GM19395 (cell line): ENCODE measurements at regions not wholly inside any gene's neighbourhood (a gene's known extent, or its start where the extent isn't known, plus 50 kb on each side); places are given as distances from the start of the nearest gene placed in this dataset.

Experiments used
- ATAC-seq: cut with Tn5 transposase; IDR thresholded peaks from one replicate; pipeline ENCODE4 v1.9.1; 2021; ENCODE audit warnings: mild to moderate bottlenecking, moderate library complexity; ENCODE audit not compliant: unreplicated experiment

DNA sequence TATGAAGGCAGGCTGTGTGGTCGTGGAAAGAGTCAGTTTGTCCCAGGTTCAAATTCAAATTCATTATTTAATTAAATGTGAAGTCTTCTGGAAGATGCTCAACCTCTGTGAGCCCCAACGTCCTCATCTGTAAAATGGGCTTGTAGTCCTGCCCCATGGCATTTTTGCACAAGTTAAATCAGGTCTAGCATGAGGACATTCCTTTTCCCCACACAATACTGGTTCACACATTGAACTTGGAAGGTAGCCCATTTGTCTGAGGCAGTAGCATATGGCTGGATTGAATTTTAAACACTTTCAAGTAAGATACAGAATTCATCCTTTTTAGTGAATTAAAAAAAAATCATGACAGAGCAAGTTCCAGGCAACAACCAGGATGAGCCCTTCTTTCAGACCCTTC lies 665.4 kb upstream of the HS6ST1 start:
- ATAC-seq: no peak

DNA sequence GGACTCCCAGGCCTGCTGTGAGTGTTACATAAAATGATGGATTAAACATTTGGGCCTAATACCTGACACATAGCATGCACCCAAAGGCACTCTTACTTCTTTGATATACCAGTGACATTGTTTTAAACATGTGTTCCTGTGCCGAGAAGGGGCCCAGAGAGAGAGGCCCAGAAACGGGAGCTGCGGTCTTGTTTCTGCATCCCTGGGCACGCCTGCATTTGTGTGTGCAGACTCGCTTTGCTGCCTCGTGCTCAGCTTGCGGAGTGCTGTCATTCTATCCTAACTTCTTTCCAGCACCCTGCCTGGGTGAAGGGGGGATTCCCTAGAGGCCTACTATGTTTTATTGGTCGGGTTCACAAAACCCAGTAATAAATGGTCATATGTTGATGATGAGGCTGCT lies 666.2 kb upstream of the HS6ST1 start:
- no peak for ATAC-seq

- ATAC-seq: no peak
Observed at GRCh38 chr2:128986026-128986715, 667.5 kb upstream of the HS6ST1 start.

DNA sequence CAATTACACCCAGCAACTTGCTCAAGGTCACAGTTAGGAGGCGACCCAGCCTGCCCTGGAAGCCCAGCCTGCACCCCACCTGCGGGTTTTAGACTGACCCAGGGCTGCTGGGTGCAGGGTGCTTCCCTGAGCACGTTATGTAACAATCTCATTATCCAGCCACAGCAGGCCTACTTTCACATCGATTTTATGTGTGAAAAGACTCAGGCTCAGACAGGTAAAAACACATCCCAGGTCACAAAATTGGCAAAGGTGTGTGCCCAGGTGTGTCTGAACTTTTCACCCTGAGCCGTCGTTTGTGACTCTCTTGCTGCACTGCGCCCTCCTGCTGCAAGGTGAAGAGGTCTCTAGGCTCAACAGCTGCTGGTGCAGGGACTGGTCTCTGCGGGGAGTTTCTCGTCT lies 668.2 kb upstream of the HS6ST1 start:
- ATAC-seq: no peak

GRCh38 chr2:128988326-128988725 lies 669.7 kb upstream of the HS6ST1 start:
- no peak for ATAC-seq

DNA sequence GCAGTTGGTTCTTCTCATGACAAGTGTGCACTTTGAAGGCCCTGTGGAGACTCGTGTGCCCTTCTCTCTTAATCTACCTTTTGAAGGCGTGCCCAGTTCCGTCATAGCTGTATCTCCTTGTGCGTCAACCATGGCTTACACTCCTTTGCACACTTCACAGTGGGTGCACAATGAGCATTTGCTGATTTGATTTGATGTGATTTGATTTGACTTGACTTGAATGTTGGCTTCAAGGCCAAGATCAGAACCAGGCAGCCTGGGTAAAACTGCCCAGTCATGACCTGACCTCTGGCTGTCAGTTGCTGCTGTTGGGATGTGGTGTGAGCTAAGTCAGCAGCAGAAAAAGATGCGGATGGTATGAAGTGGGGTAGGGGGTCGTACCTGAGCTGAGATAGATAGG lies 670.3 kb upstream of the HS6ST1 start:
- no peak for ATAC-seq

DNA sequence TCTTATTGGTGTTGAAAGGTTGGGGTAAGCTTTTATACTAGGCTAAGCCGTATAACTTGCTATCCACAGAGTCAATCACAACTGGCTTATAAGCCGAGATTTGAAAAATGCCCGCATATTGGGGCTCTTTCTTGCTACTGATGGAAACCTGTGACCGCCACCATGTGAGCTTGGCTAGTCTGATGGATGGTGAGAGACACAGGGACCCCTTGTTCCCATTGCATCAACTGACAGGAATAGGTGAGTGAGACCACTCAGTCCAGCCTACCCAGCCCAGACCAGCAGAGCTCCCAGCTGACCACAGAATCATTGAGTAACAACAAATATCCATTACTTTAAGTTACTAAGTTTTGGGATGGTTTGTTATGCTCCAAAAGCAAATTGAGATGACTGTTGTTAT lies 676.4 kb upstream of the HS6ST1 start:
- ATAC-seq: no peak

GRCh38 chr2:128996078-128996477 lies 677.4 kb upstream of the HS6ST1 start:
- no peak for ATAC-seq

- no peak for ATAC-seq
Observed at GRCh38 chr2:128997166-128997866, 678.6 kb upstream of the HS6ST1 start.

DNA sequence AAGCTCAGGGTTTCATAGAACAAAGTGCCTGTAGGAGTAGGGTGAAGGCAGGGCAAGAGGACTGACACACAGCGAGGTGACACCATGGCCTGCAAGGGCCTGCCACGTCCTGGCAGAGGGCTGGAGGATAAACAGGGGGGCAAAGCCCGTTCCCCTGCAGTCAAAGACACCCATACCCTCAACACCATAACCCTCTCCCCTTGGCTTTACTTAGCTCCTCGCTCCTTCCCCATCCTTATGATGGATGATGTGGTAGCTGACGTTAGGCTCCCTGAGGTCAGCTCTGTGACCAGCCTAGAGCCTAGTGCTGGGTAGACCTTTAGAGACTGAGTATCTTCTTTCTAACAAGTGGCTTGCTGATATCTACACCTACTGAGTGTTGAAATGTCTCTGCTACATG lies 683.3 kb upstream of the HS6ST1 start:
- ATAC-seq: no peak

DNA sequence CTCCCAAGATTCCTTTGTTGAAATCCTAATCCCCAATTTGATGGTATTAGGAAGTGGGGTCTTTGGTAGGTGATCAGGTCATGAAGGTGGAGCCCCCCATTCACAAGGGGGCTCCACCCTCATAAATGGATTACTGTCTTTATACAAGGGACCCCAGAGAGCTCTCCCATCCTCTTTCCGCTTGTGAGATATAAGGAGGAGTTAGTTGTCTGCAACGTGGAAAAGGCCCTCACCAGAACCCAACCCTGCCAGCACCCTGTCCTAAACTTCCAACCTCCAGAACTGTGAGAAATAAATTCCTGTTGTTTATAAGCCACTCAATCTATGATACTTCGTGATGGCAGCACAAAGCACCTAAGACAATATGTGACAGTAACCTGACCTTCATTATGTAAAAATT lies 684.1 kb upstream of the HS6ST1 start:
- no peak for ATAC-seq

DNA sequence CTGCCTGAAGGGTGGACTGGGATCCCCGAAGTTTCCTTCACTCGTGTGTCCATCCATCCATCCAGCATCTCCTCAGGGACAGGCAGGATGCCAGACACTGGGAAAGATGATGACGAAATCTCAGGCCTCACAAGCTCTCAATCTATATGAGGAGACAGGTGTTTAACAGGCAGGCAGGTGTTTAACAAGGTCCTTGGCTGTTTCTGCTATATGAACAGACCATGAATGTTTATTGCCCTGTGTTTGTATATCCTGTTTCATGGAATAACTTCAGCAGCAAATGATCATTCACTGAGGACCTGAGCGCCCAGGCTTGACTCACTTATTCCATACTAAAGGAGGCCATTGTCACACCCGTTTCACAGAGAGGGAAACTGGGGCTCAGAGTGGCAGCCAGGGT lies 685.8 kb upstream of the HS6ST1 start:
- ATAC-seq: no peak

DNA sequence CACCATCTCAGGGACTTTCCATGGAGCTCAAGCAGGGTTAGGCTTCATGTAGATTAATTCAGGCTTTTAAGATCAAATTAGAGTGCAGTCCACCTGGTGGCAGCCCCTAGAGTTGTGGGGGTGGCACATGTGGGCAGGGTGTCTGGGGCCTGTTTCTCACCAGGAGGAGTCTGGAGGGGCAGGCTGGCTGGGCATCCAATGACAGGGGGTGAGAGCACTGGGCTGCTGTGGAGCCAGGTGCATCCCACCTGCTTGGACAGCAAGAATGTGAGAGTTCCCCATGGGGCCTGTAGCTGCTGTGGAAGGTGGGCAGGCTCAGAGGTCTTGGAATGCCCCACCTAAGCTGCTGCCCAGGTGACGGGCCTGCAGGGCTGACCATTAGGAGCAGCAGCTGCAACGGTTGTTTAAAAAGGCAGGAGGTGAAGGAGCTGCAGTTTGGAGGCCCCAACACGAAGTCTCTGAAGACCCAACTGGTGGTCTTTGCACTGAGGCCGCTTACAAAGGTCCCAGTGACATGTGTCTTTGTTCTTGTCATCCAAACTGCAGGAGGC lies 686.3 kb upstream of the HS6ST1 start:
- ATAC-seq: no peak

GRCh38 chr2:129006135-129006886 lies 687.6 kb upstream of the HS6ST1 start:
- ATAC-seq: no peak

DNA sequence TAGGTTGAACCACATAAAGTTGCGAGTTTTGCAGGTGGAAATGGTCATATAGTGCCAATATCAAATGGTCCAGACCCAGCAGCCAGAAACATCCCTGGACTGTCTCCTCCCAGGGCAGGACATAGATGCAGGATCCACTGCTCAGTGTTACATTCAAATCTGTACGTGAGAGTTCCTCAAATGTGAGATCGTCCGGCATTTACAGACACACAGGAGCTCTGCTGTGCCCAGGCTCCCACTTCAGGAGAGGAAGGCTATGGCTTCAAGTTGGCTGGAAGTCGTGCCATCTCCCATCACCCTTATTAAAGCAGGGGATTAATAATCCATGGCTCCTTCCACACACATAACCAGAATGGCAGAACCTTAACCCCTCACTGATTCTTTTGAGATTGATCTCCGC lies 688.2 kb upstream of the HS6ST1 start:
- no peak for ATAC-seq

GRCh38 chr2:129008055-129008880 lies 689.6 kb upstream of the HS6ST1 start:
- ATAC-seq: no peak

GRCh38 chr2:129008881-129009554 lies 690.4 kb upstream of the HS6ST1 start:
- no peak for ATAC-seq

DNA sequence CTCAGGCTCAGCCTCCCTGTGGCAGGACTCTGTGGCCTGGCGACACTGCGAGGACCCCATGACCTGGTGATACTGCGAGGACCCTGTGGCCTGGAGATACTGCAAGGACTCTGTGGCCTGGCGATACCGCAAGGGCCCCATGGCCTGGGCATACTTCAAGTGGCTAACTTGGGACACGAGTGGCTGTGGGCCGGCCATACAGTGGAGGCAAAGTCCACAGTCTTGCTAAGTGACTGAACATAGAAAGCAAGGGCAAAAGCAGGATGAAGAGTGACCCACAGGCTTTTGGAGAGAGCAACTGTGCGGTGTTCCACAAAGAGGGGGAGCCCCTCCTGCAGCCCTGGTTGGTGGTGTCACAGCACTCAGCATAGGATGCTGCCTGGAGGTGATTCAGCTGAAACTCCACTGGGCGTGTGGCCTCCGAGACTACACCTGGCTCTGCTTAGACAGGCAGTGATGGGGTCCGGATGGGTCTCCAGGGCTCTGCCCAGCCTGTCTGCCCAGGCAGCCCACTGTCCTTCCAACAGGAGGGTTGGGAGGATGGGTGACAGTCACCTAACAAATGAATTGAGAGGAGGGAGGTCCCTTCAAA lies 691.0 kb upstream of the HS6ST1 start:
- ATAC-seq: no peak

- ATAC-seq: no peak
Observed at GRCh38 chr2:129010262-129010661, 691.6 kb upstream of the HS6ST1 start.

GRCh38 chr2:129011466-129012061 lies 692.9 kb upstream of the HS6ST1 start:
- ATAC-seq: no peak
